Peyer's patch (tissue), 4 donors: ENCODE measurements at regions not wholly inside any gene's neighbourhood (a gene's known extent, or its start where the extent isn't known, plus 50 kb on each side); places are given as distances from the start of the nearest gene placed in this dataset.

Experiments used
- DNase-seq, 3 donors: peaks; one replicate each; pipeline ENCODE4 v3.0.0-alpha.2; 2017 to 2019
- H3K27ac ChIP-seq, 4 donors: fragments of 200-600 bp; sonication (generic); one replicate each; pipeline ENCODE4 v1.5.1; 2016 to 2019
- H3K27me3 ChIP-seq, 2 donors: fragments of 200-600 bp; sonication (generic); one replicate each; pipeline ENCODE4 v1.5.1; 2019
- H3K36me3 ChIP-seq, 3 donors: fragments of 200-600 bp; sonication (generic); one replicate each; pipeline ENCODE4 v1.5.1; 2016 to 2019
- H3K4me1 ChIP-seq, 4 donors: fragments of 200-600 bp; sonication (generic); one replicate each; pipeline ENCODE4 v1.5.1; 2016 to 2019
- H3K4me3 ChIP-seq, 4 donors: fragments of 200-600 bp; sonication (generic); 1 replicate in 3 of 4; 2 replicates in 1 of 4; pipeline ENCODE4 v1.5.1; 2016 to 2019; ENCODE audit warnings: mild to moderate bottlenecking in 1 of 4
- H3K9me3 ChIP-seq, 4 donors: fragments of 200-600 bp; sonication (generic); one replicate each; pipeline ENCODE4 v1.5.1; 2016 to 2019; ENCODE audit warnings: mild to moderate bottlenecking in 1 of 4
- POLR2A ChIP-seq, 2 donors: fragments of 450-650 bp; IDR thresholded peaks; one replicate each; pipeline ENCODE4 v1.5.1; 2017; ENCODE audit warnings: antibody characterized with exemption in 2 of 2, mild to moderate bottlenecking in 2 of 2, moderate library complexity in 2 of 2
- TF ChIP-seq, protein P1 (sequence below), 6 experiments: fragments of 450-650 bp in 4 of 6; fragments of 200-600 bp in 2 of 6; sonication (generic) in 1 of 6; IDR thresholded peaks; one replicate each; pipeline ENCODE4 v1.5.1; 2017 to 2019; ENCODE audit warnings: antibody characterized with exemption in 6 of 6, mild to moderate bottlenecking in 3 of 6, moderate library complexity in 1 of 6

DNA sequence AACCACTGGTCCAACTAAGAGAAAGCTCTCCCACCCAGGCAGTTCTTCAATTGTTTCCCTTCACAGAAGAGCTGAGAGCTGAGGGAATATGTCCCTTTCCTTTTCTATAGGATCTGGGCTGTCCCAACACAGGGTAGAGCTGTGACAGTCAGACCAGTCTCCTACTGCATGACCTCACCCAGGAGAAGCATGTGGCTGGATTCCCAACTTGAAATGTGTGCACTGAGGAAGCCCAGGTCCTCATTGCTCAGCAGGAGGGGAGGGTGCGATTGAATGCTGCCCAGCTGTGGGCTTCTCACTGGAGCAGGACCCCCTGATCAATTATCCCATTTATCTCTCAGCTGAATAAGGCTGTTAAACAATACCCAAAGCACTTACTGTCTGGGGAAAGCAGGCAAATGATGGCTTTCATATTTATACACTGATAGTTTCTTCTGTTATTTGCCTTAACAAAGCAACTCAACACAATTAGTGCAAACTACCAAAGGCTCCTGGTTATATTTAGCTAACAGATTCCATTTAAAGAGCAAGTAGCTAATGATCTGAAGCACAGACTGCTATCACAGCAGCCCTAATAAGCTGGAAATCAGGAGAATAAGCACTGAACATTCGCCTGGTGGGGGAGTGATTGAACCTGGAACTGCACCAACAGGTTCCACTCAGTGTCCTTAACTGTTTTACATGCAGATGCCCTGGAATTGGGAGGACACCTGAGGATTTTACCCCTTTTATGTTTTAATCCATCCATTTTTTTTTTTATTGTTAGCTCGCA lies 508.8 kb downstream of the CCSER2 start:
- Histone ChIP-seq H3K27me3 (no peaks in the 10 kb centered on the region), H3K27ac (no peak overlapping the region), H3K36me3 (no peaks in the 10 kb centered on the region), H3K9me3 (peaks cover 0 to 6% (median 0%) of the 10 kb centered on the region in 4 donors), H3K4me1 (no peaks in the 10 kb centered on the region), H3K4me3 (no peak overlapping the region)
- TF ChIP-seq POLR2A (IDR thresholded peaks at IDR 0.05) = no peak
- TF ChIP-seq, protein P1, sequence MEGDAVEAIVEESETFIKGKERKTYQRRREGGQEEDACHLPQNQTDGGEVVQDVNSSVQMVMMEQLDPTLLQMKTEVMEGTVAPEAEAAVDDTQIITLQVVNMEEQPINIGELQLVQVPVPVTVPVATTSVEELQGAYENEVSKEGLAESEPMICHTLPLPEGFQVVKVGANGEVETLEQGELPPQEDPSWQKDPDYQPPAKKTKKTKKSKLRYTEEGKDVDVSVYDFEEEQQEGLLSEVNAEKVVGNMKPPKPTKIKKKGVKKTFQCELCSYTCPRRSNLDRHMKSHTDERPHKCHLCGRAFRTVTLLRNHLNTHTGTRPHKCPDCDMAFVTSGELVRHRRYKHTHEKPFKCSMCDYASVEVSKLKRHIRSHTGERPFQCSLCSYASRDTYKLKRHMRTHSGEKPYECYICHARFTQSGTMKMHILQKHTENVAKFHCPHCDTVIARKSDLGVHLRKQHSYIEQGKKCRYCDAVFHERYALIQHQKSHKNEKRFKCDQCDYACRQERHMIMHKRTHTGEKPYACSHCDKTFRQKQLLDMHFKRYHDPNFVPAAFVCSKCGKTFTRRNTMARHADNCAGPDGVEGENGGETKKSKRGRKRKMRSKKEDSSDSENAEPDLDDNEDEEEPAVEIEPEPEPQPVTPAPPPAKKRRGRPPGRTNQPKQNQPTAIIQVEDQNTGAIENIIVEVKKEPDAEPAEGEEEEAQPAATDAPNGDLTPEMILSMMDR (IDR thresholded peaks at IDR 0.05) = no peak
- DNase-seq = no peak

DNA sequence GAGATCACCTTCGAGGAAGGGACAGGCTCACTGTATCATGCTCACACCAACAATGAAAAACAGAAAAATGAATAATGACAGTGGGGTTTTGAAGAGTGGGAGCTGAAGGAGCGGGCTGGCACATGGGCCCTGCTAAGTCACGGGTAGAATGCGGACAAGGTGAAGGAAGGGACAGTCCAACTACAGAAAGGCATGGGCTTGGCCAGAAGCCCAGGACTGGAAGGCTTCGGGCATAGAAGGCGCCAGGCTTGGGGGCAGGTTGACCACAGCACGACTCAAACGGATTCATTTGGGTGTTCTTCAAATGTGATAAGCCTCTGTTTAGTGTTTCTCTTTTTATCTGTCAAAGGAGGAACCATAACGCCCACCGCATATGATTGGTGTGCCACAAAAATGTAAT lies 509.5 kb downstream of the CCSER2 start:
- peaks cover 0 to 6% (median 0%) of the 10 kb centered on the region in 4 donors for H3K9me3 ChIP-seq
- H3K36me3 ChIP-seq = no peaks in the 10 kb centered on the region
- H3K4me1 ChIP-seq = no peaks in the 10 kb centered on the region
- no peaks in the 10 kb centered on the region for H3K27me3 ChIP-seq
- no peak for DNase-seq
- H3K4me3 ChIP-seq = no peak overlapping the region
- TF ChIP-seq, protein P1 (IDR thresholded peaks at IDR 0.05) = no peak
- H3K27ac ChIP-seq = no peak overlapping the region

DNA sequence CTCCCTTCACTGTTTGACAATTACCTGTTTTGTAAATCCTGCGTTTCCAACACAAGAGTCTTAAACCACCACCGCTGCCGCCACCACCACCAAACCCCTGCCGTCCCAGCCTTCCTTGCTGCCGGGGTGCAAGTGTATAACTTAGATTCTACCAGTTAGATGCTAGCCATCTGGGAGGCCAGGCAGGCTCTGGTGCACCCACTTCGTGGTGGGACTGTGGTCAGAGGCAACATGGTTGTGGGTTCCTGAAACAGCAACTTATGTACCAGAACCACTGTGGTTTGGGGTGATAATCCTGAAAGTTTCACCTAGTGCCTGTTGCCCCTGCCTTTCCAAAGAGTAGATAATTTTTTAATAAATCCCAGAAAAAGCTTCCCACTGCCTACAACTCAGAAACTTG lies 510.5 kb downstream of the CCSER2 start:
- H3K9me3 ChIP-seq = peaks cover 0 to 6% (median 0%) of the 10 kb centered on the region in 4 donors
- TF ChIP-seq POLR2A (IDR thresholded peaks at IDR 0.05) = no peak
- TF ChIP-seq, protein P1 (IDR thresholded peaks at IDR 0.05) = no peak
- DNase-seq = no peak

GRCh38 chr10:84842593-84842992 lies 514.2 kb downstream of the CCSER2 start:
- Histone ChIP-seq H3K36me3 (no peaks in the 10 kb centered on the region), H3K27ac (no peak overlapping the region), H3K4me1 (no peaks in the 10 kb centered on the region), H3K4me3 (no peak overlapping the region), H3K9me3 (peaks cover 0 to 4% (median 0%) of the 10 kb centered on the region in 4 donors), H3K27me3 (no peaks in the 10 kb centered on the region)
- DNase-seq = no peak
- TF ChIP-seq, protein P1 (IDR thresholded peaks at IDR 0.05) = no peak
- no peak for TF ChIP-seq POLR2A (IDR thresholded peaks at IDR 0.05)

More for the DNA sequence above, 510.5 kb downstream of the CCSER2 start:
- H3K36me3 ChIP-seq = no peaks in the 10 kb centered on the region
- no peaks in the 10 kb centered on the region for H3K27me3 ChIP-seq
- H3K4me3 ChIP-seq = no peak overlapping the region
- no peaks in the 10 kb centered on the region for H3K4me1 ChIP-seq
- H3K27ac ChIP-seq = no peak overlapping the region

GRCh38 chr10:84844461-84844860 lies 516.1 kb downstream of the CCSER2 start:
- DNase-seq = no peak
- H3K4me1 ChIP-seq = no peaks in the 10 kb centered on the region
- no peak overlapping the region for H3K4me3 ChIP-seq
- no peak for TF ChIP-seq POLR2A (IDR thresholded peaks at IDR 0.05)
- TF ChIP-seq, protein P1 (IDR thresholded peaks at IDR 0.05) = no peak
- H3K36me3 ChIP-seq = no peaks in the 10 kb centered on the region
- no peak overlapping the region for H3K27ac ChIP-seq
- no peaks in the 10 kb centered on the region for H3K9me3 ChIP-seq
- H3K27me3 ChIP-seq = no peaks in the 10 kb centered on the region
